Globus pallidus (tissue), 1 donor: ENCODE measurements at regions not wholly inside any gene's neighbourhood (a gene's known extent, or its start where the extent isn't known, plus 50 kb on each side); places are given as distances from the start of the nearest gene placed in this dataset.
"Not testable (repeated sequence)": the region's sequence is repeated elsewhere in the genome, so short reads cannot be mapped to it uniquely, and the experiment has no call there.

Source experiments
- DNase-seq: peaks from one replicate; pipeline ENCODE4 v3.0.0-alpha.2; 2015; ENCODE audit warnings: low spot score

- no peak for DNase-seq
Measured at GRCh38 chr6:121694389-121694788, 258.9 kb downstream of the GJA1 start.

GRCh38 chr6:121694801-121695251 lies 259.4 kb downstream of the GJA1 start:
- DNase-seq: no peak

- no peak for DNase-seq
Measured at GRCh38 chr6:121695329-121695728, 259.9 kb downstream of the GJA1 start.

GRCh38 chr6:121697921-121698320 lies 262.5 kb downstream of the GJA1 start:
- no peak for DNase-seq

- DNase-seq: no peak
Measured at GRCh38 chr6:121698617-121699016, 263.2 kb downstream of the GJA1 start.

- not testable (repeated sequence) for DNase-seq
Measured at GRCh38 chr6:121703129-121703528, 267.7 kb downstream of the GJA1 start.

- no peak for DNase-seq
Measured at GRCh38 chr6:121711472-121711871, 276.0 kb downstream of the GJA1 start.

- DNase-seq: no peak
Measured at GRCh38 chr6:121717686-121718085, 282.2 kb downstream of the GJA1 start.

- DNase-seq: not testable (repeated sequence)
Measured at GRCh38 chr6:121720867-121721266, 285.4 kb downstream of the GJA1 start.

- no peak for DNase-seq
Measured at GRCh38 chr6:121723623-121724022, 288.2 kb downstream of the GJA1 start.

GRCh38 chr6:121724576-121724975 lies 289.1 kb downstream of the GJA1 start:
- DNase-seq: no peak

- DNase-seq: no peak
Measured at GRCh38 chr6:121726596-121726995, 291.1 kb downstream of the GJA1 start.

- DNase-seq: no peak
Measured at GRCh38 chr6:121730616-121731015, 295.2 kb downstream of the GJA1 start.

- no peak for DNase-seq
Measured at GRCh38 chr6:121731381-121731780, 295.9 kb downstream of the GJA1 start.

GRCh38 chr6:121732641-121733040 lies 297.2 kb downstream of the GJA1 start:
- no peak for DNase-seq

GRCh38 chr6:121733234-121733633 lies 297.8 kb downstream of the GJA1 start:
- DNase-seq: peak; percentile 6

GRCh38 chr6:121740188-121740587 lies 304.7 kb downstream of the GJA1 start:
- not testable (repeated sequence) for DNase-seq

- no peak for DNase-seq
Measured at GRCh38 chr6:121743691-121744090, 308.2 kb downstream of the GJA1 start.

GRCh38 chr6:121748376-121748775 lies 312.9 kb downstream of the GJA1 start:
- no peak for DNase-seq

- no peak for DNase-seq
Measured at GRCh38 chr6:121748850-121749249, 313.4 kb downstream of the GJA1 start.

- no peak for DNase-seq
Measured at GRCh38 chr6:121755485-121755884, 320.0 kb downstream of the GJA1 start.

- no peak for DNase-seq
Measured at GRCh38 chr6:121756666-121757065, 321.2 kb downstream of the GJA1 start.

GRCh38 chr6:121759370-121759769 lies 323.9 kb downstream of the GJA1 start:
- no peak for DNase-seq

- no peak for DNase-seq
Measured at GRCh38 chr6:121760191-121760590, 324.7 kb downstream of the GJA1 start.

- DNase-seq: no peak
Measured at GRCh38 chr6:121760745-121761144, 325.3 kb downstream of the GJA1 start.
